Osteoblast (primary cell): ENCODE measurements at regions not wholly inside any gene's neighbourhood (a gene's known extent, or its start where the extent isn't known, plus 50 kb on each side); places are given as distances from the start of the nearest gene placed in this dataset.

Experiments
- DNase-seq: peaks from one replicate; pipeline ENCODE4 v3.0.0; 2011; ENCODE audit warnings: low spot score, mixed read lengths; ENCODE audit not compliant: insufficient read length; ENCODE audit errors: missing footprints
- H2AFZ ChIP-seq: 2 replicates; pipeline ENCODE4 v1.6.0; 2011; ENCODE audit warnings: mild to moderate bottlenecking, low read length
- H3K27ac ChIP-seq: 2 replicates; pipeline ENCODE4 v1.5.1; 2011; ENCODE audit warnings: mild to moderate bottlenecking, low read depth, low read length, moderate library complexity
- H3K27me3 ChIP-seq: 2 replicates; pipeline ENCODE4 v1.6.0; 2012; ENCODE audit warnings: mild to moderate bottlenecking, control low read depth, inconsistent platforms, low read length, moderate library complexity; ENCODE audit not compliant: insufficient read depth
- H3K36me3 ChIP-seq: 2 replicates; pipeline ENCODE4 v1.5.1; 2011; ENCODE audit warnings: mild to moderate bottlenecking, low read length, control low read depth, moderate library complexity; ENCODE audit not compliant: insufficient read depth
- H3K4me1 ChIP-seq: 2 replicates; pipeline ENCODE4 v1.5.1; 2011; ENCODE audit warnings: mild to moderate bottlenecking, low read length, control low read depth, moderate library complexity; ENCODE audit not compliant: insufficient read depth
- H3K4me2 ChIP-seq: 2 replicates; pipeline ENCODE4 v1.6.0; 2011; ENCODE audit warnings: mild to moderate bottlenecking, low read length; ENCODE audit not compliant: insufficient read depth
- H3K4me3 ChIP-seq: fragments of 200-600 bp; sonication (generic); 3 replicates; pipeline ENCODE4 v1.5.1; 2012; ENCODE audit warnings: mild to moderate bottlenecking, low read length, inconsistent platforms; ENCODE audit not compliant: insufficient read depth
- H3K79me2 ChIP-seq: 2 replicates; pipeline ENCODE4 v1.6.0; 2012; ENCODE audit warnings: mild to moderate bottlenecking, low read length, control low read depth, inconsistent platforms; ENCODE audit not compliant: insufficient read depth
- H3K9me3 ChIP-seq: 2 replicates; pipeline ENCODE4 v1.5.1; 2011; ENCODE audit warnings: low read depth, low read length, control low read depth
- H4K20me1 ChIP-seq: 2 replicates; pipeline ENCODE4 v1.6.0; 2012; ENCODE audit warnings: mild to moderate bottlenecking, low read length, control low read depth; ENCODE audit not compliant: insufficient read depth
- CTCF ChIP-seq: IDR thresholded peaks from 2 replicates; pipeline ENCODE4 v1.5.1; 2011; ENCODE audit warnings: mild to moderate bottlenecking, low read depth, low read length, moderate library complexity; ENCODE audit errors: extremely low read depth

DNA sequence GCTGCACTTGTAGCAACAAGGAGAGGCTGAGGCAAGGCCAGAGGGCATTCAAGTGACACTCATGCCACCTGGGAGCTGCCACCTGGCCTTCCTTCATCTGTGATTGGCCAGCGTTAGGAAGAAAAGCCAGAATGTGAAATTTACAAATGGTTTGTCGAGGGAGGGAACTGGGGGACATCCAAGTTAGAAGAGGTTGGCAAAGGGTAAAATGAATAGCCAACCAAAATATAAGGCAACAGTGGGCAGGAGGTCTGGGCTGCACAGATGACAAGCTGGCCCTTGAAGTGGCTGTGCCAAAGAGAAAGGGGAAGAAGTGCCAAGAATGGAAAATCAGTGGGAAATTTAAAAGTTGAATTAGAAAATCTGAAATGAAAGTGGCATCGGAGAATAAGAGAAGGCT, 221.4 kb downstream of the C11orf91 start:
- DNase-seq, result no peak
- no peak for TF ChIP-seq CTCF
- no peak overlapping the region for H3K4me3 ChIP-seq
- H3K4me1 ChIP-seq, result no peaks in the 10 kb centered on the region
- H3K27ac ChIP-seq, result no peak overlapping the region
- H4K20me1 ChIP-seq, result peaks cover 16% of the 10 kb centered on the region
- H3K36me3 ChIP-seq, result no peaks in the 10 kb centered on the region
- H3K79me2 ChIP-seq, result peaks cover 32% of the 10 kb centered on the region
- H3K27me3 ChIP-seq, result no peaks in the 10 kb centered on the region
- no peaks in the 10 kb centered on the region for H3K9me3 ChIP-seq
- no peak overlapping the region for H2AFZ ChIP-seq
- H3K4me2 ChIP-seq, result no peak overlapping the region

GRCh38 chr11:33478111-33478573, 221.0 kb downstream of the HIPK3 start:
- Histone ChIP-seq H2AFZ (no peak overlapping the region), H3K27ac (no peak overlapping the region), H3K9me3 (no peaks in the 10 kb centered on the region), H3K79me2 (peaks cover 33% of the 10 kb centered on the region), H3K4me3 (no peak overlapping the region), H3K27me3 (no peaks in the 10 kb centered on the region), H3K4me2 (no peak overlapping the region), H3K36me3 (no peaks in the 10 kb centered on the region), H4K20me1 (peaks cover 12% of the 10 kb centered on the region), H3K4me1 (no peaks in the 10 kb centered on the region)
- no peak for DNase-seq
- no peak for TF ChIP-seq CTCF

- Histone ChIP-seq H3K4me1 (no peaks in the 10 kb centered on the region), H2AFZ (no peak overlapping the region), H4K20me1 (peaks cover 9% of the 10 kb centered on the region), H3K79me2 (peaks cover 33% of the 10 kb centered on the region), H3K27me3 (no peaks in the 10 kb centered on the region), H3K9me3 (no peaks in the 10 kb centered on the region), H3K4me3 (no peak overlapping the region), H3K36me3 (no peaks in the 10 kb centered on the region), H3K27ac (no peak overlapping the region), H3K4me2 (no peak overlapping the region)
- peak; percentile 58 for DNase-seq
- TF ChIP-seq CTCF, result no peak
Measured at GRCh38 chr11:33476945-33477606, 219.9 kb downstream of the HIPK3 start.

GRCh38 chr11:33475993-33476392, 218.8 kb downstream of the HIPK3 start:
- H3K79me2 ChIP-seq, result peaks cover 36% of the 10 kb centered on the region
- H3K4me2 ChIP-seq, result no peak overlapping the region

More at GRCh38 chr11:33475993-33476392, 218.8 kb downstream of the HIPK3 start:
- no peak overlapping the region for H2AFZ ChIP-seq
- H3K36me3 ChIP-seq, result no peaks in the 10 kb centered on the region
- no peak for TF ChIP-seq CTCF
- H3K27me3 ChIP-seq, result no peaks in the 10 kb centered on the region
- no peak overlapping the region for H3K4me3 ChIP-seq
- H3K4me1 ChIP-seq, result no peaks in the 10 kb centered on the region
- H4K20me1 ChIP-seq, result peaks cover 9% of the 10 kb centered on the region
- H3K9me3 ChIP-seq, result no peaks in the 10 kb centered on the region
- H3K27ac ChIP-seq, result no peak overlapping the region
- peak; percentile 43 for DNase-seq
